Activated T-cell treated with anti-CD3 and anti-CD28 coated beads, Interleukin-2, amount 50 U/mL, for 48 hours (primary cell): ENCODE measurements at regions not wholly inside any gene's neighbourhood (a gene's known extent, or its start where the extent isn't known, plus 50 kb on each side); places are given as distances from the start of the nearest gene placed in this dataset.
"Not testable (repeated sequence)": the region's sequence is repeated elsewhere in the genome, so short reads cannot be mapped to it uniquely, and the experiment has no call there.

Experiments
- DNase-seq, 2 experiments: peaks; one replicate each; pipeline ENCODE4 v3.0.0-alpha.2; 2020

DNA sequence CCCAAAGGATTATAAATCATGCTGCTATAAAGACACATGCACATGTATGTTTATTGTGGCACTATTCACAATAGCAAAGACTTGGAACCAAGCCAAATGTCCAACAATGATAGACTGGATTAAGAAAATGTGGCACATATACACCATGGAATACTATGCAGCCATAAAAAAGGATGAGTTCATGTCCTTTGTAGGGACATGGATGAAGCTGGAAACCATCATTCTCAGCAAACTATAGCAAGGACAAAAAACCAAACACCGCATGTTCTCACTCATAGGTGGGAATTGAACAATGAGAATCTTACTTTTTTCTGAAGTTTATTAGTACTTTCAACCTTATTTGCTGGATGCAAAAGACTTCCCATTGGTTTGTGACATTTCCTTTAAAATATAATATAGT is 101.0 kb upstream of the TBX18 start:
- DNase-seq, result not testable (repeated sequence)

DNA sequence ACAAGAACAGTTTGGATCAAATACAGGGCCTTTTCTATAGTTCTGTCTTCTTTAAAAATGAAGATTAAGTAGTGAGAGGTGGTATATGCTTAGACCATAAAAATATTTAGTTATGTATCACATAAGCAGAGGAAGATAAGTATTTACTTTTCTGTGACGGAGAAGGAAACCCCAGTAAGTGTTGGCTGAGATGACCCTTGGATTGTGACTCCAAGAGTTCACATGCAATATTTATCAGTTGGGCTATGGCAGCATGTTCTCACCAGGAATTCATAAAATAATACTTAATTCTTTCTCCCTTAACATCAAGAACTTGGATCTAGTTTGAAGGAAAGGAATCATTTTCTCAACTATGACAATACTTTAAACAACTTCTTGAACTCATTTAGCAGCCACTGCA is 98.4 kb upstream of the TBX18 start:
- no peak for DNase-seq

DNA sequence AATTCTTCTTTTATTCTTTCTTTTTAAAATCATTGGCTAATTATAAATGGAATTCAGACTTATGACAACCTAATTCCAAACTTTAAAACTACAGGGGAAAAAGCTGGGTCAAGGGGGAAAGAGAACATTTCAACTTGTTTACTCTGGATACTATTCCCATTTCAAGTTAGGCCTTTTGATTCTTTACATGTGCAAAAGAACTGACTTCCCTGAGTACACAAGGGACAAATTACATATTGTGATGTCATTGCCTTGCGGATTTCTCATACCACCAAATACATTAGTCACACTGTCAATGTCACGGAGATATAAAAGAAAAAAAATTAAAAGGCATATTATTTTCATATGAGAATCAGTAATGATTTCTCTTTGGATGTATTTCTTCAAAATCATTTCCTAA is 96.5 kb upstream of the TBX18 start:
- DNase-seq, result no peak

DNA sequence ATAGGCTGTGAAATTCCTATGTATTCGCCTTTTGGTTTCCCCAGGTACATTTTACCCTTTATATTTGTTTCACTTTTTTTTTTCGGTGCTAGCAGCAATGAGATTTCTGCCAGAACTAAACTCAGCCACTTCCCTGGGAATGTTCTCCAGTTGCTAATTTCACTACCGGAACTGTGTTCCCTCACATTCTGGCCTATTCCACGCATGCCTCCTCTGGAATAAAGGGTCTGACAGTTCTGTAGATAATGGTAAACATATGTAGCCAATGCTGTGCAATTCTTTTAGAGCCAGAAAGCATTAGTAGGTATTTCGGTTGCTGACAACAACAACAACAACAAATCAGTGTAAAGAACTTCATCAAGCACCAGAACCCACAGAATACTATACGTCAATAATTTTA is 96.1 kb upstream of the TBX18 start:
- DNase-seq, result no peak

DNA sequence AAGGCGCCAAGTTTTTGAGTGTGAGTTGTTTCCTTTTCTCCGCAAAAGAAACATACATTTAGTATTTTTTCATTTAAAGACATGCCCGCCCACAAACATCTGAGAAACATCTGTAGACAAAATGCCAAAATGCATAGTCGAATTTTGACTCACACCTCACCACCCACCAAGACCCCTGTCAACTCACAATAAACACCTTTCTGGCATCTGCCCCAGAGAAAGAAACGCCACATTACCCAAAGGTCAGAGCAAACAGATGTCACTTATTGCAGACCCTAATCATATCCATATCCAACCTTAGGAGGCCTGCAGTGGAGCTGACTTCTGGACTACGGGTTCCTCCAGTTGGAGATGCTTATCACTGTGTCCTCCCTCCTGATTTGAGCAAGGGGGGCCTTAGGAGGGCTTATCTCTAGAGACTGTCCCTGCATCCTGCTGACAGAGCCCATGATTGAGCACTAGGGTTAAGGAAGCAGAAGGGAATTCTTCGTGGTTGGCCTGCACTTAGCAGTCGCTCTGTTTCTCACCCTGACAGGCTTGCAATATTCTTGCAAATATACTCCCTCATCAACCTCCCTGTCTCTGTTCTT is 90.5 kb upstream of the TBX18 start:
- DNase-seq, result no peak

DNA sequence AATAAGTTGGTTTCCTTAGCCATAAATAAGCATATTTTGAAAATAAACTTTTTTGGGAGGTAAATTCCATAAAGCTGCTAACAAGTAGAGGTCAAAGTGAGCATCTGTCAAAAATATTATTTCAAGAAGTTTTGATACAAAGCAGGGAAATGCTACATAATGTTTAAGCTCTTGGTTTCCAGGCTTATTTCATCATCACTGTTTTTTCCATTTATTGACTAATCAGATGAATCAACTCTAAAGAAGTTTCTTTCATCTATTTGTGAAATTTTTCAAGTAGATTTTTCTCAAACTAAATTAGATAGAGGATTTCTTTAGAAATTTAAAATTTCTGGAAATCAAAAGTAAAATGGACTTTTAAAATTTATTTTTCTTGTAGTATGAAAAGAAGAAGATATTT is 89.5 kb upstream of the TBX18 start:
- DNase-seq, result no peak

DNA sequence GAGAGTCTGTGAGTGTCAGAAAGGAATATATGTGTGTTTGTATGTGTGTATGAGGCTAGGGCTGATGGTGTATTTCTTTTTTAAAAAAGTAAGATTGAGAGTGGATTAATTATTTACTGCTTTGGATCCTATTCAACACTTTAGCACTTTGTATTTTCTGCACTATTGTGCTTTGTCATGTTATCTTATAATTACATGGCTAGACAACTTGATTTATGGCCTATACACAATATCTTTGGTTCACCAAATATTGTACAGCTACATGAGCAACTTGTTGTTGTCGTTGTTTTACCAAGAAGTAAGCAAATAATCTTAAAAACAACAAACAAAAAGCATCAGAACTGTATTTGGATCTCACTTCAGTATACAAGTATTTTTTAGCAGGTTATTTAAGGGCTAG is 84.6 kb upstream of the TBX18 start:
- no peak for DNase-seq

DNA sequence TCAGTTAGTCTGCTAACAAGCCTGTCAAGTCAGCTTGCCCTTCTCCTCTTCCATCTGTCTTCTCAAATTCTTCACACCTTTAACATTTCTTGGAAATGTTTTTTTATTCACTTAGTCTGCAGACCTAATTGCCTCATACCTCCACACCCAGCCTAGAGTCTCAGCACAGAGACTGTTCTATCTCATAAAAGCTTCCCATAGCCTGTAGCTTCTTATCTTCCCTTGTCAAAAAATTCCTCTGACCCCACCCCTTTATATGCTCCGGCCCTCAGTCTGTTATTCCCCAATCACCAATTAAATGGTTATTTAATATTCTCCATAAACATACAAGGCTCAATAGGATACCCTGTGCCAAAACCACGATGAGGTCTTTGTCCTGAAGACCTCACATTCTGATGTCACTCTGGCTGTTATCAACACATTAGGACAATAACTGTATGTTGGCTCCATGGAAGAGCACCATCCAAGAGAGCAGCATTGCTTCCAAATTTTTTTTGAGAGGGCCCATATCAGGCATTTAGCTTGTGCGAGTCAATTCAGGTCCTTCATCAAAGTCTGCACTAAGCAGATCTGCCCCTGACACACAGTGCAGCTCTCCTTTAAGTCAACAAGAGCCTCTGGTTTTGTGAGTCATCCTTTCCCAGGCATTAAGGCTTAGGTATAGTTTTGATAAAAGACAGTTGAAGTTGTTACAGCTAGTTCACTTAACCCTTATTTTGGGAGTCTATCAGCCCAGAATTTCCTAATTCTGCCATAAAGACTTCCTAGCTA is 83.2 kb upstream of the TBX18 start:
- DNase-seq, result no peak

DNA sequence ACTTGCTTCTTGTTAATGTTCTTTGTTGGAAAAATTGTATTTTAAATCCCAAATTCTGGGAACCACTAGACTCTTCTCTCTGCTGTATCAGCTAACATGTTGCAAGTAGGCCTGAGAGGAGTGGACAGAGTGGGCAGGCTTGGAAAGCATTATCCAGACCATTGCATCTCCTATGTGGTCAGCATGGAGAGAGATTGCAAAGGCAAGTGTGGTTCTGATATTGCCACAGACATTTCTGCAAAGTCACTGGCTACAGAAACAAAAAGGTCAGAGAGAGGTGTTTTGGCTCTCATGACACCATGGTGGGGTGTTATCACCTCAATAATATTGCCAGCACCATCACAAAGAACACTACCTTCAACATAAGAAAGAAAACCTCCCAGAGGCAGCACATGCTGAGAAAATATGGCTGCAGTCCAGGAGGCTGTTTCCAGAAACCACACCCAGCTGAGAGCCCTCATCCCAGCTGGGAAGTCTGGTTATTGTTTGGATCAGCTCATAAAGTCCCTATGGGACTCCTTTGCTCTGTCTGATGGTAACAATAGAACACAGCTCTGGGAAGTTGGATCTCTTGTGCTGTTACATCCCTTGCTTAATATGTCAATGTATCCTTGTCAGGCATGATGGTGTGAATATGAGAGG is 78.2 kb upstream of the TBX18 start:
- DNase-seq, result no peak

DNA sequence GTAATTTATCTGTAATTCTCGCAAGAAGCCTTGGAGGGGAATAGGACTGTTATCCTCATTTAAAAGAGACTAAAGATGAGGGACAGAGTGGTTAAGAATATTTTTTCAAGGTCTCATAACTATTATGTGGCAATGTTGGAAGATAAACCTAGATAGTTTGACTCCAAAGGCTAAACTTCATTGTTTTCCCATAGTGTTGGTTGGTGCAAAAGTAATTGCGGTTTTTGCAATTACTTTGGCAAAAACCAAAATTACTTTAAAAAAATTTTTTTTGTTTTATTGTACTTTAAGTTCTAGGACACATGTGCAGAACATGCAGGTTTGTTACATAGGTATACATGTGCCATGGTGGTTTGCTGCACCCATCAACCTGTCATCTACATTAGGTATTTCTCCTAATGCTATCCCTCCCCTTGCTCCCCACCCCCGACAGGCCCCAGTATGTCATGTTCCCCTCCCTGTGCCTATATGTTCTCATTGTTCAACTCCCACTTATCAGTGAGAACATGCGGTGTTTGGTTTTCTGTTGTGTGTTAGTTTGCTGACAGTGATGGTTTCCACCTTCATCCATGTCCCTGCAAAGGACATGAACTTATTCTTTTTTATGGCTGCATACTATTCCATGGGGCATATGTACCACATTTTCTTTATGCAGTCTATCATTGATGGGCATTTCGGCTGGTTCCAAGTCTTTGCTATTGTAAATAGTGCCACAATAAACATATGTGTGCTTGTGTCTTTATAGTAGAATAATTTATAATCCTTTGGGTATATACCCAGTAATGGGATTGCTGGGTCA is 72.9 kb upstream of the TBX18 start:
- not testable (repeated sequence) for DNase-seq

DNA sequence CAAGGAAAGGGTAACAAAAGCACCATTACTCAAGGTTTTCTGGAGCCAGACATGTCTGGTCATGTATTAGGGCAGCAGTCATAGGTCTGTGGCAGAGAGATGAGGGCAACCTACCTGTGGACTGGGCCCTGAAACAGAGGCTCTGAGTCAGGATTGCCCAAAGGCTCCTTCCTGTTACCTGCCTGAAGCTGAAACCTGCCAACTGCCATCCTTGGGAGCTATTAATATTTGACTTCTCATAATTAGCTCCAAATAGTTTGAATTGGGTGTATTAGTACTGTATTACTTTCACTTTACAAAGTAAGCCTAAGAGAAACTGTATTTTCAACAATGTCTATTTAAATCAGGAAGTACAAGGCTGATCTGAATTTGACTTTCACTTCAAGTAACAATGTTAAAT is 72.0 kb upstream of the TBX18 start:
- DNase-seq, result no peak

DNA sequence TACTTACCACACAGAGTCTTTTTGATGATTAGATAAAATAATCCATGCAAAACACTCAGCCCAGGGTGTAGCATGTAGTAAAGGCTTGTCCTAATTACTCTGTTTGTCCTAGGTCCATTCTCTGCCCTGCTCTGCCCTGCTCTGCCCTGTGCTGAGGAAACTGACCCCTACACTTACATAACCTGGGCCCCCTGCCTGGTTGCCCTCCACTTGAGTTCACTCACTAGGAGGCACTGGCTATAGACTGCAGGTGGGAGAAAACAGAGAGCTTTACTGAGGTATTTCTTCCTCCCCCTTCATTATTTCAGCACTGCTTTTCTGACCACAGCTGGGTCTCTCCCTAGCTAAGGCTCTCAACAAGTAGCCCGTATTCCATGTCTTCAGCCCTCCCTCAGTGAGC is 70.9 kb upstream of the TBX18 start:
- no peak for DNase-seq

DNA sequence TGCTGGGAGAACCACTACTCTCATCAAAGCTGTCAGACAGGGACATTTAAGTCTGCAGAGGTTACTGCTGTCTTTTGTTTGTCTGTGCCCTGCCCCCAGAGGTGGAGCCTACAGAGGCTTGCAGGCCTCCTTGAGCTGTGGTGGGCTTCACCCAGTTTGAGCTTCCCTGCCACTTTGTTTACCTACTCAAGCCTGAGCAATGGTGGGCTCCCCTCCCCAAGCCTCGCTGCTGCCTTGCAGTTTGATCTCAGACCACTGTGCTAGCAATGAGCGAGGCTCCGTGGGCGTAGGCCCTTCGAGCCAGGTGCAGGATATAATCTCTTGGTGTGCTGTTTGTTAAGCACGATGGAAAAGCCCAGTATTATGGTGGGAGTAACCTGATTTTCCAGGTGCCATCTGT is 67.5 kb upstream of the TBX18 start:
- not testable (repeated sequence) for DNase-seq

DNA sequence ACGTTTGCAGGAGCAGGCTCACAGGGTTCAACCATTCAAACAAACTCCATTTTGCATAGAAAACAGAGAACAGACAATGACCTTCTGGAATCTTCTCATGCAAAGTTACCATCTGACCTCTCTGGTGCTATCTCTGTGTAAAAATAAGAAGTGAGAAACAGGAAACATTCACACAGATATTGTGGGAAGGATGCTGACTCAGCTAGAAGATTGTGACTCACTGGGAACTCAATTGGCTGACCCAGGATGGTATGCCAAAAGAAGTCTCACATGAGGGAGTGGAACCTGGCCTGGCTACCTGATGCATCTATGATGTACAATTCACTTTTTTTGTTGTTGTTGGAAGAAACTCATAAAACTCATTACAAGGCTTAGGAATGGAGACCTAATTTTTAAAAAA is 61.1 kb upstream of the TBX18 start:
- DNase-seq, result no peak

DNA sequence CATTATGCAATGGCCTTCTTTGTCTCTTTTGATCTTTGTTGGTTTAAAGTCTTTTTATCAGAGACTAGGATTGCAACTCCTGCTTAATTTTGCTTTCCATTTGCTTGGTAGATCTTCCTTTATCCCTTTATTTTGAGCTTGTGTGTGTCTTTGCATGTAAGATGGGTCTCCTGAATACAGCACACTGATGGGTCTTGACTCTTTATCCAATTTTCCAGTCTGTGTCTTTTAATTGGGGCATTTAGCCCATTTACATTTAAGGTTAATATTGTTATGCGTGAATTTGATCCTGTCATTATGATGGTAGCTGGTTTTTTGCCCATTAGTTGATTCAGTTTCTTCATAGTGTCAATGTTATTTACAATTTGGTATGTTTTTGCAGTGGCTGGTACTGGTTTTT is 56.9 kb upstream of the TBX18 start:
- DNase-seq, result not testable (repeated sequence)

DNA sequence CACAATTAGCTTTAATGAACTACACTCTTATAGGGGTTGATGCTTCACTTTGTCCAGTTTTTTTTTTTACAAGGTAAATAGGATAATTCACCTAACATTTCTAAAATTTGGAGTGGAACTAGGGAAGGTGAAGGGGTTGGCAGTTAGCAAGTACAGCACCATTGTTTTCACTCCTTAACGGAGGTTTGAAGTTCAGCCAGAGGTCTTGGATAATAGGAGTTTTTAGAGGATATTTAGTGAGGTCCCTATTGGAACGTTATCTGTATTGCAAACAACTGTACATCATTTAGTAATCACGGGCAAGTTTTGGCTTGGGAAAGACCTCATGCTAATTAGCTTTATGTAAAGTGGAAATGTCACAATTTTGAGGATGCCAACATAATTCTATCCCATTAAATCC is 52.3 kb upstream of the TBX18 start:
- no peak for DNase-seq

DNA sequence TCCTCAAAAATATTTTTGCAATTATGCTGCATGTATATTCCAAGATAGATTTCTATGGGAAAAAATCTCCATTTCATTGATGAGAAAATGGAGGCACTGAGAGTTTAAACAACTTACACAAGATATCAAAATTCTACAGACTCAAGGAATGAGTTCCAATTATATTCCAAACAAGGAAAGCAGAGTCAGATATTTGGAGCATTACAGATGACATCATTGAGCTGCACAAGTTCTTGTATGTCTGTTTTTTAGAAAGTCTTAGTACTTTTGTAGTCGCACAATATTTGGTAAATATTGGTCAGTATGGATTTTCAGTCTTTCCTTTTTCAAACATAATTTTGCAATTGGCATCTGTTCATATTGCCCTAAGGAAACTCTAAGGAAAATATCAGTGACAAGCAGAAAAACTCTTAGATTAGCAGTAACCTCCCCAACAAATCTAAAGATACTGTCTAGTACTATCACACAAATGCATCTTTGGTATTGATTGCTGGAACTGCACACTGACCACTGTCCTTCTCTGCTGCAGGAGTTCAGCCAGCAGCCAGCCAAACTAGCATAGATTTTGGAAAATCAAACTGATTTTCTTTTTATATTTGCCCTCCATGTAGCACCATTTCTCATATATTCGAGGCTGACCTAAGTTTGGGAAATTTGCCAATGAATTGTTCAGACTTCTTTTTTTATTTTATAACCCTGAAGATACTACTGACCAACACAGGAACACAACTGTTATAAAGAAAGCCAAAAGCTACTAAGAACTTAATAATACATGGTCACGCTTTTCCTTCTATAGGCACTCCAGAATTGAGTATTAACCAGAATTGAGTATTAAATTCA is 51.7 kb upstream of the TBX18 start:
- DNase-seq, result no peak
